ENCODE measurements at regions not wholly inside any gene's neighbourhood (a gene's known extent, or its start where the extent isn't known, plus 50 kb on each side); places are given as distances from the start of the nearest gene placed in this dataset.
"Not testable (repeated sequence)": the region's sequence is repeated elsewhere in the genome, so short reads cannot be mapped to it uniquely, and the experiment has no call there.

- no peak for DNase-seq
Measured at GRCh38 chr22:47914481-47915097, 1152.1 kb downstream of the TBC1D22A start.

DNA sequence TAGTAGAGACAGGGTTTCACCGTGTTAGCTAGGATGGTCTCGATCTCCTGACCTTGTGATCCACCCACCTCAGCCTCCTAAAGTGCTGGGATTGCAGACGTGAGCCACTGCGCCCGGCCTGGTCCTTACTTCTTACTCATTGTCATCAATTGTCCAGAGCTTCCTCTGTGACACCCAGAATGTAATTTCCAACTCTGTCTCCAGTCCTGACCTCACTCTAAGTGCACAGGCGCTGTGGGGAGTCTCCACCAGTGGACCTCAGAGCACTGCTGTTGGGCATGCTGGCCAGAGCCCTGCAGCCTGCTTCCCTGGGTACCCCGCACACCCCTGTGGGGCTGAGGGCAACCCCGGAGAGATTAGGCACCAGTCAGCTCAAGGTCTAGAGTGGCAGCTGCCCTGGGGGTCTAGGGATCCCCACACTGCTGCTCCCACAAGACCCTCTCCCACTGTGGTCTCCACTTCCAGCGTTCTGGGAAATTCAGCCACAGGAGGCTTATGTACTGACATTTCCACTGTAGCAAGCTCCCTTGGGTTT is 1140.3 kb downstream of the TBC1D22A start:
- no peak for DNase-seq

- DNase-seq: no peak
Measured at GRCh38 chr22:47901911-47902310, 1139.5 kb downstream of the TBC1D22A start.

DNA sequence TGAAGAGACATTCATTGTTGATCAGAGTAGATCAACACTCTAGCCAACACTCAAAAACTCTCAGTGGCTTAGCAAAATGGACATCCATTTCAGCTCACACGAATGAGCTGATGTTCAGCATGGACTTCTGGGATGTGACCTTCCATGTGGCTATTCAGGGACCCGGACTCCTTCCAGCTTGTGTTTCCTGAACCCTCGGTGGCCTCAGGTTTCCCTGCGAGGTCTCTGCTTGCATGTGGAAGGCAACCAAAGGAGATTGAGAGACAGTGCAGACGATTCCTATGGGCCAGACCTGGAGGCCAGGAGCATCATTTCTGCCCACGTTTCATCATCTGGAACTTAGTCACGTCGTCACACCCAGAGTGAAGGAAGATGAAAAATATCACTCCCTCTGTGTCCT is 1137.4 kb downstream of the TBC1D22A start:
- DNase-seq: no peak

- DNase-seq: no peak
Measured at GRCh38 chr22:47898946-47899345, 1136.5 kb downstream of the TBC1D22A start.

- DNase-seq: no peak
Measured at GRCh38 chr22:47891609-47892008, 1129.2 kb downstream of the TBC1D22A start.

GRCh38 chr22:47888817-47889216 is 1126.4 kb downstream of the TBC1D22A start:
- DNase-seq: no peak

DNA sequence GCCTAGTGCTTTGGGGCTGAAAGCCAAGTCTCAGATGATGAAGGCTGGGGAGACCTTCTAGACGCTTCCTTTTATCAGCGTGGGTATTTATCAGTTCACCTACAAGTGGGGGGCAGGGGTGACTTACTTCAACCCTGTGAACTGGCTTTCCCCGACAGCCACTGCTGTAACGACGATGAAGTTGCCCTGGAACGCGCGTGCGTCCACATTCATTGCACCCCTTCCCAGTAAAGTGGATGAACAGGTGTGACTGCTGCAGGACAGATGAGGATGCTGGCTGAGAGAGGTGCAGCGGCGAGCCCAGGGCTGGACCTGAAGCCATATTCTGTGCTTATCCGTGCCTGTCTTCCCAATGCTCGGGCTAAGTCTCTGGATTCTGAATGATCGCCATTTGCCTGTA is 1122.3 kb downstream of the TBC1D22A start:
- DNase-seq: no peak

DNA sequence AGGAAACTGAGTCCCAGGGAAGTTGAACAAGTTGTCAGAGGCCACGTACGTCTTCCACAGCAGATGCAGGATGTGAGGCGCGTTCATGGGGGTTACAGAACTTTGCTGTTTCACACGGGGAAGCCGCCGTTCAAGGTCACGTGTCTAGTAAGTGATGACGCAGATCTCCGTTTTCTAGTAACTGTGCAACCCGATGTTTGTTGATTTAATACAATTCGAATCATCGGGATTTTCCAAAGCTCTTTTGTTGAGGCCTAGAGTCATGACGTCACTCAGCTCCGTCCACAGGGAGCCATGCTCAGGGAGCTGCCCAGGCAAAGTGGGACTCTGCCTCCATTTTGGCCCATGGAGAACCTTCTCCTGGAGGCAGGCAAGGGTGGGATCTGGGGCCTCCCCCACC is 1121.8 kb downstream of the TBC1D22A start:
- no peak for DNase-seq

DNA sequence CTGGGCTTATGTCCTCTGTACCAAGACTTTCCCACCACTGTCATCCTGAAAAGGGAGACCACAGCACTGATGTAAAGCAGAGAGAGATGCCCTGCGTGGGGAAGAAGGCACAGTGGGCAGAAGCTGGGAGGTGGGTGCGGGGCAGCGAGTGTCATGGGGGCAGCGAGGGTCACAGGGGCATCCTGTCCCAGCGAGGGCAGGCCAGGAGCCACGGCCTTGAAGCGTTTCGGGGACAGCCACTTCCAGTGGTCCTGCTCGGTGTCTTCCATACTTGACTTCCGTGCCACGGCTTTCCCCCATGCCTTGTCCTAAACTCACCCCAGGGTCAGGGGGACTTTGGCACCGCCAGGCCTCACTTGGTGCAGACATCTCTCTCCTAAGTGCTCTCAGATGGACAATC is 1121.3 kb downstream of the TBC1D22A start:
- no peak for DNase-seq

DNA sequence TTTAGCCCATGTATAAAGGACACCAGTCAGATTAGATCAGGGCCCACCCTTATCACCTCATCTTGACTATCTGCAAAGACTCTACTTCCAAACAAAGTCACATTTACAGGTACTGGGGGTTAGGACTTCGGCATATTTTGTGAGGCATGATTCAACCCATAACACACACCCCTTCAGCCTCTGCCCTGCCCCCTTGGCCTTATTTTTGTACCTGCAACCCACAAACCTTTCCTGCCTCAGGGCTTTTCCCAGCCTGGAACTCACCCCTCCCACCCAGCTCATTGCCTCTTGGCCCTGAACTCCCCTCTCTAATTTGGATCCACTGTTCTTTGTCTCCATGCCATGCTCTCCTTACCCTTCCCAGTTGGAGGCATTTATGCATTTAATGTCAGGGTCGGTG is 1116.9 kb downstream of the TBC1D22A start:
- DNase-seq: no peak

GRCh38 chr22:47878460-47878859 is 1116.0 kb downstream of the TBC1D22A start:
- no peak for DNase-seq

- DNase-seq: no peak
Measured at GRCh38 chr22:47872761-47873535, 1110.5 kb downstream of the TBC1D22A start.

- DNase-seq: no peak
Measured at GRCh38 chr22:47865626-47866025, 1103.2 kb downstream of the TBC1D22A start.

- no peak for DNase-seq
Measured at GRCh38 chr22:47862394-47862793, 1099.9 kb downstream of the TBC1D22A start.

DNA sequence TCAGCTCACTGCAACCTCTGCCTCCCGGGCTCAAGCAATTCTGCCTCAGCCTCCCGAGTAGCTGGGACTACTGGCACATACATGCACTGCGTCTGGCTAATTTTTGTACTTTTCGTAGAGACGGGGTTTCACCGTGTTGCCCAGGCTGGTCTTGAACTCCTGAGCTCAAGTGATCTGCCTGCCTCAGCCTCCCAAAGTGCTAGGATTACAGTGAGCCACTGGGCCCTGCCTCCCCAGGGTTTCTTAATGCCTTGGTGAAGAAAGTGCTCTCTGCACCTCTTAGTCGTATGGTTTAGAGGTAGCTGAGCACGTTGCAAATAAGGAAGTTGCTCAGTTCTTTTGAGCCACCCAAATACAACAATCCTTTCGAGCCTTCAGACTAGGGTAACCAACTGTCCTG is 1098.5 kb downstream of the TBC1D22A start:
- not testable (repeated sequence) for DNase-seq

DNA sequence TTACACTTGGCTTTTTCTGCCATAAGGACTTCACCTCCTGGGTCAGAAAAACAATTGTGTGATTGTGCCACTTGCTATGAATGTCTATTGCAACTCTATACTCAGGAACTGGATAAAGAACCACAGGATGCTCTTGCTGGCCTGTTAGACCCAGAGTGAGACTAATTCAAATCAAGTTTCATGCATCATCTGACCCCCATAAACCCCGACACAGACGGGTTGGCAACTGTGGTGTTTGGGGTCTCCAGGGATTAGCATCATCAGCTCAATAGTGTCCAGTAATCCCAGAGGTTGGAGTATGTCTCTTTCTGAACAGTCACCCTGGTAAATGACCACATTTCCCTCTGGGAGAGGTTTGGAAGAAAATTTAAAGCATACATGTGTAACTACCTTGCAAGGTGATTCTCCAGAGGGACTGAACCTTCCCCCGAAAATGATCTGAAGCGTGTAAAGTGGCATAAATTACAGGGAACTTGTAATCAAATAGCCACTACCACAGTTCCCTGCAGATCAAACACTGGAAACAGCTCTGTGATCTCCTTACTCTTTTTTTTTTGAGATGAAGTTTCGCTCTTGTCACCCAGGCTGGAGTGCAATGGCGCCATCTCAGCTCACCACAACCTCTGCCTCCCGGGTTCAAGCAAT is 1097.6 kb downstream of the TBC1D22A start:
- DNase-seq: no peak

- DNase-seq: no peak
Measured at GRCh38 chr22:47858773-47859306, 1096.4 kb downstream of the TBC1D22A start.

GRCh38 chr22:47854680-47855079 is 1092.2 kb downstream of the TBC1D22A start:
- no peak for DNase-seq

GRCh38 chr22:47854251-47854650 is 1091.8 kb downstream of the TBC1D22A start:
- no peak for DNase-seq

GRCh38 chr22:47853750-47854149 is 1091.3 kb downstream of the TBC1D22A start:
- no peak for DNase-seq

GRCh38 chr22:47851586-47851985 is 1089.1 kb downstream of the TBC1D22A start:
- no peak for DNase-seq

GRCh38 chr22:47850644-47851151 is 1088.2 kb downstream of the TBC1D22A start:
- no peak for DNase-seq
